IMR-90 (cell line): ENCODE measurements at regions not wholly inside any gene's neighbourhood (a gene's known extent, or its start where the extent isn't known, plus 50 kb on each side); places are given as distances from the start of the nearest gene placed in this dataset.

Source experiments
- ATAC-seq: fragments of 200-7000 bp; cut with Tn5 transposase; 2 replicates; pipeline ENCODE4 v1.9.1; 2020; ENCODE audit warnings: low read depth, mild to moderate bottlenecking, moderate library complexity
- BruUV-seq: library from RNA; stranded (reverse); fragments of 400-500 nt; replicated peaks from 2 replicates; lab custom pipeline; 2021; lab: Mats Ljungman, UMichigan
- CTCF ChIA-PET: fragments of 300-600 bp; formaldehyde crosslinking; extraction: SDS; loops from one replicate; lab custom pipeline; 2021; ENCODE audit warnings: antibody characterized with exemption; lab: Yijun Ruan, JAX
- POLR2A ChIA-PET: fragments of 300-600 bp; sonication (Branson Sonifier 250); formaldehyde crosslinking; loops from one replicate; lab custom pipeline; 2022; ENCODE audit warnings: antibody characterized with exemption; ENCODE audit not compliant: unreplicated experiment; lab: Charles Lee
- DNase-seq: peaks from one replicate; pipeline ENCODE4 v3.0.0; 2013
- H2AFZ ChIP-seq: replicated peaks from 2 replicates; pipeline ENCODE3; 2013; ENCODE audit warnings: low read length, mild to moderate bottlenecking; ENCODE audit not compliant: poor library complexity
- H2AK5ac ChIP-seq: 2 replicates; pipeline ENCODE4 v1.6.1; 2013; ENCODE audit warnings: low read depth, low read length, inconsistent platforms
- H2AK9ac ChIP-seq: replicated peaks from 2 replicates; pipeline ENCODE3; 2013; ENCODE audit warnings: mild to moderate bottlenecking, low read depth, low read length, moderate library complexity; ENCODE audit not compliant: poor library complexity
- H2BK120ac ChIP-seq: 2 replicates; pipeline ENCODE4 v1.6.1; 2013; ENCODE audit warnings: low read depth, low read length, inconsistent platforms
- H2BK15ac ChIP-seq: 3 replicates; pipeline ENCODE4 v1.6.1; 2013; ENCODE audit warnings: low read depth, low read length, inconsistent platforms
- H2BK20ac ChIP-seq: 2 replicates; pipeline ENCODE4 v1.6.1; 2013; ENCODE audit warnings: low read depth, mild to moderate bottlenecking, inconsistent platforms, low read length, moderate library complexity
- H2BK5ac ChIP-seq: 2 replicates; pipeline ENCODE4 v1.6.1; 2013; ENCODE audit warnings: mild to moderate bottlenecking, low read depth, low read length, inconsistent platforms; ENCODE audit not compliant: poor library complexity, severe bottlenecking
- H3K14ac ChIP-seq: replicated peaks from 2 replicates; pipeline ENCODE4 v1.6.1; 2013; ENCODE audit warnings: low read depth, low read length, inconsistent platforms
- H3K18ac ChIP-seq: 2 replicates; pipeline ENCODE4 v1.6.1; 2013; ENCODE audit warnings: low read depth, low read length, control low read depth
- H3K23ac ChIP-seq: 2 replicates; pipeline ENCODE4 v1.6.1; 2013; ENCODE audit warnings: low read depth, low read length, inconsistent platforms
- H3K27ac ChIP-seq: 2 replicates; pipeline ENCODE4 v1.5.1; 2013; ENCODE audit warnings: mild to moderate bottlenecking, control low read depth, low read length; ENCODE audit not compliant: insufficient read depth
- H3K27me3 ChIP-seq: 2 replicates; pipeline ENCODE4 v1.6.1; 2013; ENCODE audit warnings: low read length; ENCODE audit not compliant: control insufficient read depth, insufficient read depth
- H3K36me3 ChIP-seq: 2 replicates; pipeline ENCODE4 v1.6.1; 2013; ENCODE audit warnings: low read length, mixed read lengths; ENCODE audit not compliant: control insufficient read depth, insufficient read depth
- H3K4ac ChIP-seq: 2 replicates; pipeline ENCODE4 v1.6.1; 2013; ENCODE audit warnings: low read depth, low read length, inconsistent platforms
- H3K4me1 ChIP-seq: 2 replicates; pipeline ENCODE4 v1.6.1; 2013; ENCODE audit warnings: low read length, mixed read lengths; ENCODE audit not compliant: control insufficient read depth, insufficient read depth
- H3K4me2 ChIP-seq: 2 replicates; pipeline ENCODE4 v1.6.1; 2013; ENCODE audit warnings: low read depth, mild to moderate bottlenecking, control low read depth, low read length, moderate library complexity
- H3K4me3 ChIP-seq: 2 replicates; pipeline ENCODE4 v1.5.1; 2013; ENCODE audit warnings: low read depth, mild to moderate bottlenecking, control low read depth, low read length, moderate library complexity; ENCODE audit not compliant: insufficient read depth
- H3K56ac ChIP-seq: 2 replicates; pipeline ENCODE4 v1.6.1; 2013; ENCODE audit warnings: low read length, inconsistent platforms; ENCODE audit not compliant: insufficient read depth; ENCODE audit errors: extremely low read depth
- H3K79me1 ChIP-seq, 2 experiments: 2 replicates each; pipeline ENCODE4 v1.6.1; 2013; ENCODE audit warnings: low read length in 2 of 2, inconsistent platforms in 1 of 2, low read depth in 1 of 2
- H3K9ac ChIP-seq: 2 replicates; pipeline ENCODE4 v1.6.1; 2013; ENCODE audit warnings: low read depth, low read length, control low read depth
- H3K9me1 ChIP-seq: 2 replicates; pipeline ENCODE4 v1.6.1; 2013; ENCODE audit warnings: low read length, inconsistent platforms; ENCODE audit not compliant: insufficient read depth
- H3K9me3 ChIP-seq: 2 replicates; pipeline ENCODE4 v1.6.1; 2013; ENCODE audit warnings: low read length; ENCODE audit not compliant: control insufficient read depth, insufficient read depth
- H4K20me1 ChIP-seq: 2 replicates; pipeline ENCODE4 v1.6.1; 2013; ENCODE audit warnings: low read length, inconsistent platforms; ENCODE audit not compliant: insufficient read depth
- H4K5ac ChIP-seq: 2 replicates; pipeline ENCODE4 v1.6.1; 2013; ENCODE audit warnings: mild to moderate bottlenecking, low read depth, low read length, control low read depth
- H4K8ac ChIP-seq, 2 experiments: 2 replicates each; pipeline ENCODE4 v1.6.1; 2013; ENCODE audit warnings: low read depth in 2 of 2, low read length in 2 of 2, control low read depth in 1 of 2, inconsistent platforms in 1 of 2
- H4K91ac ChIP-seq: 2 replicates; pipeline ENCODE4 v1.6.1; 2013; ENCODE audit warnings: low read depth, low read length, inconsistent platforms; ENCODE audit not compliant: insufficient read depth
- BHLHE40 ChIP-seq: fragments of 150-350 bp; IDR thresholded peaks from 2 replicates; pipeline ENCODE4 v1.6.1; 2016; ENCODE audit warnings: mild to moderate bottlenecking, low read depth, low read length
- CEBPB ChIP-seq: IDR thresholded peaks from 2 replicates; pipeline ENCODE4 v1.6.1; 2012; ENCODE audit warnings: low read depth, low read length, improper control_type of control experiment
- CHD1 ChIP-seq: IDR thresholded peaks from 2 replicates; pipeline ENCODE4 v1.6.1; 2012; ENCODE audit warnings: low read depth, low read length, improper control_type of control experiment
- ELK1 ChIP-seq: fragments of 150-350 bp; IDR thresholded peaks from 2 replicates; pipeline ENCODE4 v1.6.1; 2016; ENCODE audit warnings: low read depth, mild to moderate bottlenecking, low read length, moderate library complexity, borderline replicate concordance
- FOS ChIP-seq: fragments of 150-350 bp; IDR thresholded peaks from 2 replicates; pipeline ENCODE4 v1.6.1; 2016; ENCODE audit warnings: low read depth, low read length
- MAFK ChIP-seq: IDR thresholded peaks from 2 replicates; pipeline ENCODE4 v1.6.1; 2012; ENCODE audit warnings: low read depth, low read length, improper control_type of control experiment
- MAZ ChIP-seq: IDR thresholded peaks from 2 replicates; pipeline ENCODE4 v1.6.1; 2012; ENCODE audit warnings: low read depth, mild to moderate bottlenecking, low read length, improper control_type of control experiment, moderate library complexity, borderline replicate concordance
- MXI1 ChIP-seq: IDR thresholded peaks from 2 replicates; pipeline ENCODE4 v1.6.1; 2012; ENCODE audit warnings: low read depth, mild to moderate bottlenecking, low read length, moderate library complexity, borderline replicate concordance
- NFE2L2 ChIP-seq: fragments of 150-350 bp; IDR thresholded peaks from 2 replicates; pipeline ENCODE4 v1.6.1; 2016; ENCODE audit warnings: low read depth, mild to moderate bottlenecking, low read length
- POLR2A ChIP-seq: IDR thresholded peaks from 2 replicates; pipeline ENCODE4 v1.6.1; 2012; ENCODE audit warnings: mild to moderate bottlenecking, low read depth, low read length
- RAD21 ChIP-seq: IDR thresholded peaks from 2 replicates; pipeline ENCODE4 v1.6.1; 2012; ENCODE audit warnings: low read length, improper control_type of control experiment
- RCOR1 ChIP-seq: IDR thresholded peaks from 2 replicates; pipeline ENCODE4 v1.6.1; 2012; ENCODE audit warnings: mild to moderate bottlenecking, low read length, improper control_type of control experiment; ENCODE audit not compliant: insufficient replicate concordance
- RFX5 ChIP-seq: IDR thresholded peaks from 2 replicates; pipeline ENCODE4 v1.8.0; 2012; ENCODE audit warnings: low read depth, mild to moderate bottlenecking, low read length, moderate library complexity
- SMC3 ChIP-seq: fragments of 150-350 bp; IDR thresholded peaks from 2 replicates; pipeline ENCODE4 v1.6.1; 2016; ENCODE audit warnings: low read depth, mild to moderate bottlenecking, antibody characterized with exemption, low read length, moderate library complexity
- WGBS, 2 experiments: methylation state at CpG; one replicate each; pipeline versions ENCODE4 v1.1.5 to v1.1.7; 2013; ENCODE audit warnings: missing lambda C conversion rate in 2 of 2; ENCODE audit not compliant: insufficient read length in 1 of 2; ENCODE audit errors: extremely low coverage in 2 of 2; 5-methylcytosine and 5-hydroxymethylcytosine counted together
- dilution Hi-C: fragments of 300-500 bp; cut with HindIII; formaldehyde crosslinking; loops from one replicate; pipeline ENCODE4 v1.14.3; 2018; ENCODE audit warnings: low sequenced_read_pairs; ENCODE audit not compliant: unreplicated experiment
- in situ Hi-C: fragments of 300-500 bp; cut with MboI; formaldehyde crosslinking; loops from 3 replicates; pipeline ENCODE4 v1.14.3; 2019; ENCODE audit warnings: low sequenced_read_pairs, inconsistent platforms, mixed read lengths
- intact Hi-C: fragments of 100-400 bp; cut with micrococcal nuclease; formaldehyde crosslinking; loops from 2 replicates; pipeline ENCODE4 v1.10.0; 2022
- TF ChIP-seq, protein P1 (sequence below): conservative IDR thresholded peaks from 2 replicates; pipeline ENCODE4 v1.5.1; 2012; ENCODE audit warnings: mild to moderate bottlenecking, low read depth, low read length, improper control_type of control experiment
- TF ChIP-seq, protein P2 (sequence below): fragments of 150-350 bp; IDR thresholded peaks from 2 replicates; pipeline ENCODE4 v1.6.1; 2017; ENCODE audit warnings: mild to moderate bottlenecking, antibody characterized with exemption, low read length, low read depth

DNA sequence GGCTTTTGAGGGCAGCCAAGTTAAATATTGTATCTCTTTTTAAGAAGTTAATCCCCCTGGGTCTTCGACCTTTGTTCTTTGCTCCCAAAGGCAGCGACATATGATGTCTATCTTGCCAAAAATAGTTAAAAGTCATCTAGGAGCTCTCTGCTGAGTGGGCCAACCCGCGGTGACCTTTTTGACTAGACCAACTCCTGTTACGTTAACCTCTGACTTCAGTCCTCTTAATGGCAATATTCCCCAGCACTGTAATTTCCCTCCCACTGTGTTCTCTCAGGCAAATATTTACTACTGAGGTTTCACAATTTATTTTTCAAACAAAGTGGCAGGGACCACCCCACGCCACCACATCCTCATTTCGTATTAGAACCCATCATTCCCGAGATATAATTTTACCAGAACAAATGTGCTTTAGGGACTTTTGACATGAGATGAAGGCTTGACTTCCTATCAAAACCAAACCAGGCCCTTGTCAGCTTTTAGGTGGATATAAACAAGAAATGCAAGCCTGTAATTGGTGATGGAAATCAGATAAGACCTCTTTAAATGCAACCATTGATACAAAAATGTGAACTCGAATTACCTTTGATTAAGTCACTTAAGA, 764.7 kb downstream of the SATB2 start:
- no peaks in the 10 kb centered on the region for H3K27me3 ChIP-seq
- H2AFZ ChIP-seq: no peak overlapping the region
- H2BK5ac ChIP-seq: no peak overlapping the region
- no peak overlapping the region for H3K4me3 ChIP-seq
- BruUV-seq: no TSS peak
- no peak overlapping the region for H4K8ac ChIP-seq
- H3K36me3 ChIP-seq: no peaks in the 10 kb centered on the region
- CTCF ChIA-PET: no interaction called here
- H3K14ac ChIP-seq: no peak overlapping the region
- no peaks in the 10 kb centered on the region for H4K20me1 ChIP-seq
- no peak overlapping the region for H2BK120ac ChIP-seq
- H3K79me1 ChIP-seq: no peaks in the 10 kb centered on the region
- no peak overlapping the region for H3K56ac ChIP-seq
- TF ChIP-seq MAFK: no peak
- no peak for TF ChIP-seq FOS
- TF ChIP-seq RCOR1: no peak
- no peak for TF ChIP-seq BHLHE40
- TF ChIP-seq NFE2L2: no peak
- no peak for TF ChIP-seq ELK1
- no peak for TF ChIP-seq MAZ
- no peak for TF ChIP-seq SMC3
- no peak for TF ChIP-seq RFX5
- no peak for TF ChIP-seq RAD21
- no peak for TF ChIP-seq POLR2A
- no peak for TF ChIP-seq CEBPB
- TF ChIP-seq, protein P1, sequence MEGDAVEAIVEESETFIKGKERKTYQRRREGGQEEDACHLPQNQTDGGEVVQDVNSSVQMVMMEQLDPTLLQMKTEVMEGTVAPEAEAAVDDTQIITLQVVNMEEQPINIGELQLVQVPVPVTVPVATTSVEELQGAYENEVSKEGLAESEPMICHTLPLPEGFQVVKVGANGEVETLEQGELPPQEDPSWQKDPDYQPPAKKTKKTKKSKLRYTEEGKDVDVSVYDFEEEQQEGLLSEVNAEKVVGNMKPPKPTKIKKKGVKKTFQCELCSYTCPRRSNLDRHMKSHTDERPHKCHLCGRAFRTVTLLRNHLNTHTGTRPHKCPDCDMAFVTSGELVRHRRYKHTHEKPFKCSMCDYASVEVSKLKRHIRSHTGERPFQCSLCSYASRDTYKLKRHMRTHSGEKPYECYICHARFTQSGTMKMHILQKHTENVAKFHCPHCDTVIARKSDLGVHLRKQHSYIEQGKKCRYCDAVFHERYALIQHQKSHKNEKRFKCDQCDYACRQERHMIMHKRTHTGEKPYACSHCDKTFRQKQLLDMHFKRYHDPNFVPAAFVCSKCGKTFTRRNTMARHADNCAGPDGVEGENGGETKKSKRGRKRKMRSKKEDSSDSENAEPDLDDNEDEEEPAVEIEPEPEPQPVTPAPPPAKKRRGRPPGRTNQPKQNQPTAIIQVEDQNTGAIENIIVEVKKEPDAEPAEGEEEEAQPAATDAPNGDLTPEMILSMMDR: no peak
- no peak for TF ChIP-seq MXI1
- TF ChIP-seq, protein P2, sequence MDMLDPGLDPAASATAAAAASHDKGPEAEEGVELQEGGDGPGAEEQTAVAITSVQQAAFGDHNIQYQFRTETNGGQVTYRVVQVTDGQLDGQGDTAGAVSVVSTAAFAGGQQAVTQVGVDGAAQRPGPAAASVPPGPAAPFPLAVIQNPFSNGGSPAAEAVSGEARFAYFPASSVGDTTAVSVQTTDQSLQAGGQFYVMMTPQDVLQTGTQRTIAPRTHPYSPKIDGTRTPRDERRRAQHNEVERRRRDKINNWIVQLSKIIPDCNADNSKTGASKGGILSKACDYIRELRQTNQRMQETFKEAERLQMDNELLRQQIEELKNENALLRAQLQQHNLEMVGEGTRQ: no peak
- no peak for TF ChIP-seq CHD1
- DNase-seq: no peak
- no peak overlapping the region for H3K9ac ChIP-seq
- H2AK9ac ChIP-seq: no peak overlapping the region
- WGBS, 2 experiments: no CpG with 5 or more reads among the region's 9 CpGs
- H3K4ac ChIP-seq: no peak overlapping the region
- ATAC-seq: no peak
- no peak overlapping the region for H2AK5ac ChIP-seq
- H3K4me1 ChIP-seq: no peaks in the 10 kb centered on the region
- H3K4me2 ChIP-seq: no peak overlapping the region
- intact Hi-C loops (no loop called here), in situ Hi-C loops (no loop called here), dilution Hi-C loops (no loop called here)
- no peak overlapping the region for H3K27ac ChIP-seq
- H4K91ac ChIP-seq: no peak overlapping the region
- no peaks in the 10 kb centered on the region for H3K9me3 ChIP-seq
- no peak overlapping the region for H3K23ac ChIP-seq
- no peak overlapping the region for H2BK20ac ChIP-seq
- POLR2A ChIA-PET: no interaction called here
- H2BK15ac ChIP-seq: no peak overlapping the region
- H3K9me1 ChIP-seq: no peaks in the 10 kb centered on the region
- H3K18ac ChIP-seq: no peak overlapping the region
- no peak overlapping the region for H4K5ac ChIP-seq
